PC-3 (cell line): ENCODE measurements at regions not wholly inside any gene's neighbourhood (a gene's known extent, or its start where the extent isn't known, plus 50 kb on each side); places are given as distances from the start of the nearest gene placed in this dataset.

Experiments
- EZH2 ChIP-seq: fragments of 300-600 bp; sonication (generic); IDR thresholded peaks from one replicate; pipeline ENCODE4 v1.6.1; 2017; ENCODE audit warnings: antibody characterized with exemption, mild to moderate bottlenecking, low read length; ENCODE audit not compliant: unreplicated experiment
- TF ChIP-seq, protein P1 (sequence below): fragments of 300-600 bp; sonication (generic); conservative IDR thresholded peaks from 2 replicates; pipeline ENCODE4 v1.5.1; 2017; ENCODE audit warnings: antibody characterized with exemption, low read depth, mild to moderate bottlenecking, low read length

DNA sequence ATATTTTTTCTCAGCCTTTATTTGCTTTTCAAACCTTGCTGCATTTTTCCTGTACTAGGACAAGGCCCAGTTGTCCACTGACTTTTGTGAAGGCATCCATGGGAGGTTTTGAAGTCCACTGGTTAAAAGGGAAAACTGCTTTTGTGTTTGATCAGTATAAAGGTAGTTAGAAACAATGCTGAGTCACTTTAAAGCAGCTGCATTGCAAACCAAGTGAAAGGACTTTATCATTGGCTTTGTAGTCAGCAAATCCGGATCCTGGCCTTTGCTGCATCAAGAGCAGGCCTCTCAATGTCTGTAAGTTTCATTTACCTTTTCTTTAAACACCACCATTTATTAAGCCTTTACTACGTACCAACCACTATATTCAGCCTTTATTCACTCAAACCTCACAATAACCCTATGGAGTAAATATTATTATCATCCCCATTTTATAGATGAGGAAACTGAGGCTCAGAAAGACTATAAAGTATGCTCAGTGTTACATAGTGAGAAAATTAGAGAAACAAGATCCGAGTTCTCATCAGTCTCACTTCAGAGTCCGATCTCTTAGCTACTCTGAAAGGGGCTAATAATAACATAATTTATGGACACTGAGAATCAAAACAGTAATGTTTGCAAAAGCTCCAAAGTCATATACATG, 60.6 kb upstream of the HSD17B12 start:
- TF ChIP-seq, protein P1, sequence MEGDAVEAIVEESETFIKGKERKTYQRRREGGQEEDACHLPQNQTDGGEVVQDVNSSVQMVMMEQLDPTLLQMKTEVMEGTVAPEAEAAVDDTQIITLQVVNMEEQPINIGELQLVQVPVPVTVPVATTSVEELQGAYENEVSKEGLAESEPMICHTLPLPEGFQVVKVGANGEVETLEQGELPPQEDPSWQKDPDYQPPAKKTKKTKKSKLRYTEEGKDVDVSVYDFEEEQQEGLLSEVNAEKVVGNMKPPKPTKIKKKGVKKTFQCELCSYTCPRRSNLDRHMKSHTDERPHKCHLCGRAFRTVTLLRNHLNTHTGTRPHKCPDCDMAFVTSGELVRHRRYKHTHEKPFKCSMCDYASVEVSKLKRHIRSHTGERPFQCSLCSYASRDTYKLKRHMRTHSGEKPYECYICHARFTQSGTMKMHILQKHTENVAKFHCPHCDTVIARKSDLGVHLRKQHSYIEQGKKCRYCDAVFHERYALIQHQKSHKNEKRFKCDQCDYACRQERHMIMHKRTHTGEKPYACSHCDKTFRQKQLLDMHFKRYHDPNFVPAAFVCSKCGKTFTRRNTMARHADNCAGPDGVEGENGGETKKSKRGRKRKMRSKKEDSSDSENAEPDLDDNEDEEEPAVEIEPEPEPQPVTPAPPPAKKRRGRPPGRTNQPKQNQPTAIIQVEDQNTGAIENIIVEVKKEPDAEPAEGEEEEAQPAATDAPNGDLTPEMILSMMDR: no peak
- TF ChIP-seq EZH2: no peak
